ENCODE measurements at regions not wholly inside any gene's neighbourhood (a gene's known extent, or its start where the extent isn't known, plus 50 kb on each side); places are given as distances from the start of the nearest gene placed in this dataset.

DNA sequence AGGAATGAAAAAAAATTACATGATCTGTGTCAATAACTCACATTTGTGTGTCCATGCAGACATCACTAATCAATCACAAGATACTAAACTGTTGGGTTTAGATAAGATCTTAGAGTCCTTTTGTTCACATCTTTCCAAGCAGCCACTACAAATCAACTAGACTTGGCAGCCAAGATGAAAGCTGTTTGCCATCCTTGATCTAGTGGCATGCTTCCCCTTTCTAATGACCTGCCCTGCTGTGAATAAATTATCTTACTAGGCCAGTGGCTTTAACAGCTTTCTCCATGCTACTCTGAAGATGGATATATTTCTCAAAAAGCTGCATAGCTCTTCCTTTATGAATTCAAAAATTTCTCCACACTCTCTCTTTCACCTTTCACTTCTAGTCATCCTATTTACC lies 1338.0 kb upstream of the ACVR2A start (continued):
- TF ChIP-seq, protein P1, sequence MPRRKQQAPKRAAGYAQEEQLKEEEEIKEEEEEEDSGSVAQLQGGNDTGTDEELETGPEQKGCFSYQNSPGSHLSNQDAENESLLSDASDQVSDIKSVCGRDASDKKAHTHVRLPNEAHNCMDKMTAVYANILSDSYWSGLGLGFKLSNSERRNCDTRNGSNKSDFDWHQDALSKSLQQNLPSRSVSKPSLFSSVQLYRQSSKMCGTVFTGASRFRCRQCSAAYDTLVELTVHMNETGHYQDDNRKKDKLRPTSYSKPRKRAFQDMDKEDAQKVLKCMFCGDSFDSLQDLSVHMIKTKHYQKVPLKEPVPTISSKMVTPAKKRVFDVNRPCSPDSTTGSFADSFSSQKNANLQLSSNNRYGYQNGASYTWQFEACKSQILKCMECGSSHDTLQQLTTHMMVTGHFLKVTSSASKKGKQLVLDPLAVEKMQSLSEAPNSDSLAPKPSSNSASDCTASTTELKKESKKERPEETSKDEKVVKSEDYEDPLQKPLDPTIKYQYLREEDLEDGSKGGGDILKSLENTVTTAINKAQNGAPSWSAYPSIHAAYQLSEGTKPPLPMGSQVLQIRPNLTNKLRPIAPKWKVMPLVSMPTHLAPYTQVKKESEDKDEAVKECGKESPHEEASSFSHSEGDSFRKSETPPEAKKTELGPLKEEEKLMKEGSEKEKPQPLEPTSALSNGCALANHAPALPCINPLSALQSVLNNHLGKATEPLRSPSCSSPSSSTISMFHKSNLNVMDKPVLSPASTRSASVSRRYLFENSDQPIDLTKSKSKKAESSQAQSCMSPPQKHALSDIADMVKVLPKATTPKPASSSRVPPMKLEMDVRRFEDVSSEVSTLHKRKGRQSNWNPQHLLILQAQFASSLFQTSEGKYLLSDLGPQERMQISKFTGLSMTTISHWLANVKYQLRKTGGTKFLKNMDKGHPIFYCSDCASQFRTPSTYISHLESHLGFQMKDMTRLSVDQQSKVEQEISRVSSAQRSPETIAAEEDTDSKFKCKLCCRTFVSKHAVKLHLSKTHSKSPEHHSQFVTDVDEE (CRISPR knock-in tag; IDR thresholded peaks at IDR 0.05), result no peak
- TF ChIP-seq ZNF565 (CRISPR knock-in tag; conservative IDR thresholded peaks at IDR 0.05; ENCODE audit: low read depth) (no peak), ZFP3 (CRISPR knock-in tag; IDR thresholded peaks at IDR 0.05) (no peak), ISL1 (CRISPR knock-in tag; IDR thresholded peaks at IDR 0.05) (no peak), GLIS3 (CRISPR knock-in tag; IDR thresholded peaks at IDR 0.05) (no peak), TCF4 (CRISPR knock-in tag; IDR thresholded peaks at IDR 0.05; ENCODE audit: borderline replicate concordance) (no peak), SNAI2 (CRISPR knock-in tag; IDR thresholded peaks at IDR 0.05) (no peak)

DNA sequence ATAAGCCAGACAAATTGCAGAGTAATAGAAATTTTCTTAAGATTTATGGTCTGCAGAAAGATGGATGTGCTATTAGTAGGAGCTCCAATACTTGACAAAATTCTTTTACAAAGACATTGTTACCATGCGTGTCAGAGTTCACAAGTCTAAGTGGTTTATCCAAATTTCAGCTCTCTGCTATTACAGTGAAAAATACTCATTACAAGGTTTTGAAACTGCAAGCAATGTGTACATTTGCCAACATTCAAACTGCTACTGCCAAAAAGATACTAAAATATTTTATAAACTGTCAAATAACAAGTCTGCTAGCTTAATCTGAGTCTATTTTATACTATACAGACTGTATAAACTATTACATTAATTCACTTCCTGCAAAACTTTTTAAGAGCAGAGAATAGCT lies 1341.5 kb upstream of the ACVR2A start:
- no peak for ATAC-seq
- TF ChIP-seq SNAI2 (CRISPR knock-in tag; IDR thresholded peaks at IDR 0.05) (no peak), ISL1 (CRISPR knock-in tag; IDR thresholded peaks at IDR 0.05) (no peak), TOX (CRISPR knock-in tag; IDR thresholded peaks at IDR 0.05; ENCODE audit: borderline replicate concordance) (no peak), ZNF565 (CRISPR knock-in tag; conservative IDR thresholded peaks at IDR 0.05; ENCODE audit: low read depth) (no peak), ARNTL (CRISPR knock-in tag; IDR thresholded peaks at IDR 0.05; ENCODE audit: borderline replicate concordance, low read depth) (no peak), GLIS3 (CRISPR knock-in tag; IDR thresholded peaks at IDR 0.05) (no peak), BACH2 (CRISPR knock-in tag; IDR thresholded peaks at IDR 0.05; ENCODE audit: borderline replicate concordance) (no peak), ZFP30 (CRISPR knock-in tag; IDR thresholded peaks at IDR 0.05) (no peak), PPARA (CRISPR knock-in tag; IDR thresholded peaks at IDR 0.05; ENCODE audit: borderline replicate concordance) (no peak)
- TF ChIP-seq, protein P2, sequence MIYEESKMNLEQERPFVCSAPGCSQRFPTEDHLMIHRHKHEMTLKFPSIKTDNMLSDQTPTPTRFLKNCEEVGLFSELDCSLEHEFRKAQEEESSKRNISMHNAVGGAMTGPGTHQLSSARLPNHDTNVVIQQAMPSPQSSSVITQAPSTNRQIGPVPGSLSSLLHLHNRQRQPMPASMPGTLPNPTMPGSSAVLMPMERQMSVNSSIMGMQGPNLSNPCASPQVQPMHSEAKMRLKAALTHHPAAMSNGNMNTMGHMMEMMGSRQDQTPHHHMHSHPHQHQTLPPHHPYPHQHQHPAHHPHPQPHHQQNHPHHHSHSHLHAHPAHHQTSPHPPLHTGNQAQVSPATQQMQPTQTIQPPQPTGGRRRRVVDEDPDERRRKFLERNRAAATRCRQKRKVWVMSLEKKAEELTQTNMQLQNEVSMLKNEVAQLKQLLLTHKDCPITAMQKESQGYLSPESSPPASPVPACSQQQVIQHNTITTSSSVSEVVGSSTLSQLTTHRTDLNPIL (CRISPR knock-in tag; IDR thresholded peaks at IDR 0.05; ENCODE audit: low read depth), result no peak

DNA sequence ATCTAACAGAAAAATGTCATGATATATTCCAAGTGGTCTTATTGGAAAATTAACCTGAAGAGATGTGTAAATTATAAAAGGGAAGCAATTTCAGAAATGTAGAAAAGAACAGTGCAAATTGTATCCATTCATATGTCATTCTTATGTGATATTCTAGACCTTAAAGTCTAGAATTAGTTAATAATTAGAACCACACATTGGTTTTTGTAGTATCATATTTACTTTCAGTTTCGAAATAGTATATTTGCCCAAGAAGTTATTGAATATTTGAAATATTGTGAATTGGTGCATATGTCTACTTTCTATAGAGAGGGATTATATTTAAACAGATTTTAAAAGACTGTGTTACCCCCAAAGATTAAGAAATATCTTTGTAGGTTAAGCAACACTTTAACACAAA lies 1348.6 kb upstream of the ACVR2A start:
- no peak for ATAC-seq
- TF ChIP-seq, protein P3, sequence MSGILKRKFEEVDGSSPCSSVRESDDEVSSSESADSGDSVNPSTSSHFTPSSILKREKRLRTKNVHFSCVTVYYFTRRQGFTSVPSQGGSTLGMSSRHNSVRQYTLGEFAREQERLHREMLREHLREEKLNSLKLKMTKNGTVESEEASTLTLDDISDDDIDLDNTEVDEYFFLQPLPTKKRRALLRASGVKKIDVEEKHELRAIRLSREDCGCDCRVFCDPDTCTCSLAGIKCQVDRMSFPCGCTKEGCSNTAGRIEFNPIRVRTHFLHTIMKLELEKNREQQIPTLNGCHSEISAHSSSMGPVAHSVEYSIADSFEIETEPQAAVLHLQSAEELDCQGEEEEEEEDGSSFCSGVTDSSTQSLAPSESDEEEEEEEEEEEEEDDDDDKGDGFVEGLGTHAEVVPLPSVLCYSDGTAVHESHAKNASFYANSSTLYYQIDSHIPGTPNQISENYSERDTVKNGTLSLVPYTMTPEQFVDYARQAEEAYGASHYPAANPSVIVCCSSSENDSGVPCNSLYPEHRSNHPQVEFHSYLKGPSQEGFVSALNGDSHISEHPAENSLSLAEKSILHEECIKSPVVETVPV (CRISPR knock-in tag; IDR thresholded peaks at IDR 0.05), result no peak
- TF ChIP-seq ZC3H10 (CRISPR knock-in tag; IDR thresholded peaks at IDR 0.05) (no peak), ARNTL (CRISPR knock-in tag; IDR thresholded peaks at IDR 0.05; ENCODE audit: borderline replicate concordance, low read depth) (no peak), GLIS3 (CRISPR knock-in tag; IDR thresholded peaks at IDR 0.05) (no peak), ZNF565 (CRISPR knock-in tag; conservative IDR thresholded peaks at IDR 0.05; ENCODE audit: low read depth) (no peak), BACH2 (CRISPR knock-in tag; IDR thresholded peaks at IDR 0.05; ENCODE audit: borderline replicate concordance) (no peak), SNAI2 (CRISPR knock-in tag; IDR thresholded peaks at IDR 0.05) (no peak), ZFP3 (CRISPR knock-in tag; IDR thresholded peaks at IDR 0.05) (no peak), PPARA (CRISPR knock-in tag; IDR thresholded peaks at IDR 0.05; ENCODE audit: borderline replicate concordance) (no peak), ZFP30 (CRISPR knock-in tag; IDR thresholded peaks at IDR 0.05) (no peak), OSR1 (CRISPR knock-in tag; IDR thresholded peaks at IDR 0.05) (no peak), TOX (CRISPR knock-in tag; IDR thresholded peaks at IDR 0.05; ENCODE audit: borderline replicate concordance) (no peak), ZNF70 (CRISPR knock-in tag; IDR thresholded peaks at IDR 0.05) (no peak), TCF4 (CRISPR knock-in tag; IDR thresholded peaks at IDR 0.05; ENCODE audit: borderline replicate concordance) (no peak), CSDC2 (CRISPR knock-in tag; IDR thresholded peaks at IDR 0.05) (no peak), RARB (CRISPR knock-in tag; IDR thresholded peaks at IDR 0.05) (no peak), ZNF8 (CRISPR knock-in tag; IDR thresholded peaks at IDR 0.05) (no peak)
- TF ChIP-seq, protein P2 (CRISPR knock-in tag; IDR thresholded peaks at IDR 0.05; ENCODE audit: low read depth), result no peak
- TF ChIP-seq, protein P1 (CRISPR knock-in tag; IDR thresholded peaks at IDR 0.05), result no peak
- TF ChIP-seq, protein P4, sequence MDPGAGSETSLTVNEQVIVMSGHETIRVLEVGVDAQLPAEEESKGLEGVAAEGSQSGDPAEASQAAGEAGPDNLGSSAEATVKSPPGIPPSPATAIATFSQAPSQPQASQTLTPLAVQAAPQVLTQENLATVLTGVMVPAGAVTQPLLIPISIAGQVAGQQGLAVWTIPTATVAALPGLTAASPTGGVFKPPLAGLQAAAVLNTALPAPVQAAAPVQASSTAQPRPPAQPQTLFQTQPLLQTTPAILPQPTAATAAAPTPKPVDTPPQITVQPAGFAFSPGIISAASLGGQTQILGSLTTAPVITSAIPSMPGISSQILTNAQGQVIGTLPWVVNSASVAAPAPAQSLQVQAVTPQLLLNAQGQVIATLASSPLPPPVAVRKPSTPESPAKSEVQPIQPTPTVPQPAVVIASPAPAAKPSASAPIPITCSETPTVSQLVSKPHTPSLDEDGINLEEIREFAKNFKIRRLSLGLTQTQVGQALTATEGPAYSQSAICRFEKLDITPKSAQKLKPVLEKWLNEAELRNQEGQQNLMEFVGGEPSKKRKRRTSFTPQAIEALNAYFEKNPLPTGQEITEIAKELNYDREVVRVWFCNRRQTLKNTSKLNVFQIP (CRISPR knock-in tag; IDR thresholded peaks at IDR 0.05; ENCODE audit: borderline replicate concordance, low read depth), result no peak
